ENCODE measurements at regions not wholly inside any gene's neighbourhood (a gene's known extent, or its start where the extent isn't known, plus 50 kb on each side); places are given as distances from the start of the nearest gene placed in this dataset.
A peak's percentile ranks its signal among the peaks of the same experiment; 100 is the strongest.
"Not testable (repeated sequence)": the region's sequence is repeated elsewhere in the genome, so short reads cannot be mapped to it uniquely, and the experiment has no call there.

DNA sequence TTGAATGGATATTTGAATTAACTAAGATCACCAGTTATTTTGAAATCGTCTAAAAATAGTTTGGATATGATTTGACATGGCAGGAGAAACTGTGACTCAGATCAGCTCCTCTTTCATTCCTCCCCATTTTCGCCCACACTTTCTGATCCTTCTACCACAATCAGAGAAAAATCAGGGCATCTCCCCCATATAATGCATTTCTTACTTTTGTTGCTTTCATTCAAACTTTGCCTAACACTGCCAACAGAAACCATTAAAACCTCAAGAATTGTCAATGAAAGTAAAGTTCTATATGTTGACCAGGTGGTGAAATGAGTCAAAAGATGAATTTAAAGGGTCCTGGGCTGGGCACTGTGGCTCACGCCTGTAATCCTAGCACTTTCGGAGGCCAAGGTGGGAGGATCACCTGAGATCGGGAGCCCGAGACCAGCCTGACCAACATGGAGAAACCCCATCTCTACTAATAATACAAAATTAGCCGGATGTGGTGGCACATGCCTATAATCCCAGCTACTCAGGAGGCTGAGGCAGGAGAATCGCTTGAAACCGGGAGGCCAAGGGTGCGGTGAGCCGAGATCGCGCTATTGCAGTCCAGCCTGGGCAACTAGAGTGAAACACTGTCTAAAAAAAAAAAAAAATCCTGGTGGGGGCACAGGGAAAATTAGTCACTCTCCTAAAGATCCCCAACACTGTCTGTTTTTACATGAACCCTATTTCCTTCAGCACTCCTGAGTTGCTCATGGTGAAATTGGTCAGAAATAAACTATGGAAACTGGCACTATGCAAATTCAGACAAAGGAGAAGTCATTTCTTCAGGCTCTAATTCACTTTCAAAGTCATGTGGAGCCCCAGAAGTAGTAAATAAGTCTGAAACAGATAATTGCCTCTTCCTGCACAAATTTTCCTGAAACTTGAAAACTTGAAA is 122.8 kb upstream of the NOCT start:
- no peak for DNase-seq (ENCODE audit: low read depth)

DNA sequence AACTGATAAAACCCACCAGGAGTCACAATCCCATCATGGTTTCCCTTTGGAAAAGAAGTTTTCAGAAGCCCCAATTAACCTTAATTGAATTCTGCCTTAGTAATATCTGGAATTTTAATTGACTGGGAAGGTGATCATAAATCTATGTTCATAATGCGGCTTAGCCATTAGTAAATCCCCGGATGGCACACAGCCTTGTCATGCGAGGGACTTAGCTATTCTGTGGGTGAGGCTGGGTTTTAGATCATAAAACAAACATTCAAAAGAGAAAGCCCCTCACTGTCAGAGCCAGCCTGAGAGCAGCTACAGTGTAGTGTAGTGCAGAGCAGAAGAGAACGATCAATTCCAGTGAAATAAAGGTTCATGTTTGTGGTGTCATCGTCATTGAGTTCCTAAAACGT is 124.0 kb upstream of the NOCT start:
- no peak for DNase-seq (ENCODE audit: low read depth)

- DNase-seq (ENCODE audit: low read depth), result no peak
Measured at GRCh38 chr4:138890891-138891570, 124.5 kb upstream of the NOCT start.

- no peak for DNase-seq (ENCODE audit: low read depth)
Measured at GRCh38 chr4:138889216-138889615, 126.4 kb upstream of the NOCT start.

DNA sequence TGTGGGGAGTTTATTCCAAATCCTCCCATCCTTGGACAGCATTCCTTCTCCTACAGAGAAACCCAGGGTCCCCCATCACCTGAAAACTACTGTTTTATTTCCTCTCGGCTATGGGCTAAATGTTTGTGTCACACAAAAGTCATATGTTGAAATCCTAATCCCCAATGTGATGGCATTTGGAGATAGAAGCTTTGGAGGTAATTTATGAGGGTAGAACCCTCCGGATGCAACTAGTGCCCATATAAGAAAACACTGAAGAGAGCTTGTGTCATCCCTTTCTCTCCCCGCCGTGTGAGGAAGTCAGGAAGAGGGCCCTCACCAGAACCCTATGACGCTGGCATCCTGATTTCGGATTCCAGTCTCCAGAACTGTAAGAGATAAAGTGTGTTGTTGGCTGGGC is 127.8 kb upstream of the NOCT start:
- no peak for DNase-seq (ENCODE audit: low read depth)

DNA sequence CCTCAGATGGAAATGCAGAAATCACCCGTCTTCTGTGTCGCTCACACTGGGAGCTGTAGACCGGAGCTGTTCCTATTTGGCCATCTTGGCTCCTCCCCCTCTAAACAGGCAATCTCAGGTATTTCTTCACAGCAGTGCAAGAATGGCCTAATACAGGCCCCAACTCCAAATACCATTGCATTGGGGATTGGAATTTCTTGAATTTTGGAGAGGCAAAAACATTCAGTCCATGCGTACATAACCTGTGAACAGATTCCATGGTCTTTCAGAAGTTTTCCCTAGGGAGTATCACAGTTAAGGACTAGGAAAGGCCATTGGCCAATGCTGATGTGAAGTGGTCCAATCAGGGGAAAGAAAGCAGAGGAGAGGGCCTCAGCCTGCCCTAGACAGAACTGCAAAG is 128.2 kb upstream of the NOCT start:
- no peak for DNase-seq (ENCODE audit: low read depth)

GRCh38 chr4:138879757-138880156 is 135.8 kb upstream of the NOCT start:
- no peak for DNase-seq (ENCODE audit: low read depth)

DNA sequence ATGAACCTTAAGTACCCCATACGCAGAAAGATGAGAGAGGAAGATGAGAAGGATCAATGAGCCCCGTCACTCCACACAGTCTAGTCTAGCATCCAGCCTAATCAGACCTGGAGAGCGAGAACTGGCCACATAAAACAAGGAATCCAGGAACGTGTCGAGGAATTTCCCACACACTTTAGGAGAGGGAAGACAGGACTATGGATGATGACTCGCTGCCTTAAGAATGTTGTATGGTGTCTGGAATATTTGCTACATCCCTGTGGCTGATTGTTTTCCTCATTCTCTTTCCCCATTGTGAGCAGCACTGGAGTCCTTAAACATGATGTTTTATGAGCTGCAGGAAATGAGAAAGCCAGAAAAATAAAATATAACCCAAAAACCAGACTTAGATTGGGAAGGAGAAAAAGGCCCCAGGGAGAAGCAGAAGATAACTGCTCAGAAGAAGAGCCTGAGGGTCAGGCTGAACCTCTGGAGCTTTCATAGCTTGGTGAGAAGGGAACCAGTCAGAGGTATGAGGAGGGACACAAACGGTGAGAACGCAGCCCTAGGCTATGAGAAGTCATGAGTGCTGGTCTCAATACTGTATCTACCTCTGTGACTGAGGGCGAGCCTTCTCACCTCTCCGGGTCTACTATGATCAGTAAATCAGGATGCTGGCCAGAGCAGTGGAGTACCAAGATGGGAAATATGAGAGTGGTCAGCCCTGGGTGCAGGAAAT is 139.5 kb upstream of the NOCT start:
- DNase-seq (ENCODE audit: low read depth), result no peak

- DNase-seq (ENCODE audit: low read depth), result no peak
Measured at GRCh38 chr4:138871555-138871875, 144.1 kb upstream of the NOCT start.

GRCh38 chr4:138870737-138871554 is 144.6 kb upstream of the NOCT start:
- DNase-seq (ENCODE audit: low read depth), result peak; percentile 11

- DNase-seq (ENCODE audit: low read depth), result no peak
Measured at GRCh38 chr4:138869631-138870030, 145.9 kb upstream of the NOCT start.

GRCh38 chr4:138869165-138869564 is 146.4 kb upstream of the NOCT start:
- no peak for DNase-seq (ENCODE audit: low read depth)

DNA sequence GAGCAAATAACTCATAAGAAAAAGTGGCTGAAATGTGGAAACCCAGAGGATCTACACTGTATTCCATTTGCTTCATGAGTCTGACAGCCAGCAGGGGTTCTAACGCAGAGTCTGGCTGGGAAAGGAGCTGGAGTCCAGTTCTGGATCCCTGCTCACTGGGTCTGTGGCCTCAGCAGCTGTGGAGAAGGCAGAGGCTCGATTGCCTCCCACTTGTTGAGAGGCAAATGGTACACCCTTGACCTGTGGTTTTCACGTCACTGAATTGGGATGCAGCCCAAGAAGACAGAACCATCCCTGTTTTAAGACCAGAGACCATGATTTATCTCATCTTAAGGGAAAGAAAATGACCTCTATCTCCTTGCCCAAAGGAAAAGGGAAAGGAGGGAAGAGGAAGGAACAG is 147.0 kb upstream of the NOCT start:
- DNase-seq (ENCODE audit: low read depth), result no peak

GRCh38 chr4:138867404-138867803 is 148.2 kb upstream of the NOCT start:
- DNase-seq (ENCODE audit: low read depth), result no peak

DNA sequence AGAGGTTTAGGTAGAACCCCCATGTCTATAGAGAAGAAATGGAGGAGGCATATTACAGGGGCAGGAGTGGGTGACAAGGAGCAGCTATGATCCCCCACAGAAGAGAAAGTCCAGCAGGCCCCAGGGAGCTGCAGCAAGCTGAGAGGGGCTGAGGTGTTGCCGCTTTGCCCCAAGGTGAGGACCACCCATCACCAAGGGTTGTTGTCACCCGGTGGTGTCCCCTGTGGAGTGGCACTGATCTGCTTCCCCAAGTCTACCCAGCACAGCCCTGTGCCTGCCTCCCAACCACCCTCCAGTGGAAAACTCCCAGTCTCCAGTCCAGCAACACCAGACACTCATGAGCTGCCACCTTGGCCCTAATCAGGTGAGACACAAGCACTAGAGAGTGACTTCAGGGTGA is 149.3 kb upstream of the NOCT start:
- no peak for DNase-seq (ENCODE audit: low read depth)

DNA sequence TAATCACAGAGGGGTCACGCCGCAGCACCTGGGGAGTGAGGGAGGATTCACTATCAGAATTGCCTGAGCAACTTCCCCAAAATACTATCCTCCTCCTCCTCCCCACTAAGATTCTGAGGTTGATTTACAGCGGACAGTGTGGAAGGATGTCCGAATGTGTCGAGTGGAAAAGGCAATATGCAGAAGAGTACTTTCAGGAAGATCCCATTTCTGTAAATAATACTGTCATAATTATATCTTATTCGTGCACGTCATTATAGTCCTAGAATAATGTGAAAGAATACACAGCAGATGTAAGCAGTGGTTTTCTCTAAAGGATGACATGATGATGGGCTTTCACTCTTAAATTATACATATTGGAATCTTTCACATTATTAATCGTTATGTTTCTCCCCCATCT is 149.8 kb upstream of the NOCT start:
- no peak for DNase-seq (ENCODE audit: low read depth)

DNA sequence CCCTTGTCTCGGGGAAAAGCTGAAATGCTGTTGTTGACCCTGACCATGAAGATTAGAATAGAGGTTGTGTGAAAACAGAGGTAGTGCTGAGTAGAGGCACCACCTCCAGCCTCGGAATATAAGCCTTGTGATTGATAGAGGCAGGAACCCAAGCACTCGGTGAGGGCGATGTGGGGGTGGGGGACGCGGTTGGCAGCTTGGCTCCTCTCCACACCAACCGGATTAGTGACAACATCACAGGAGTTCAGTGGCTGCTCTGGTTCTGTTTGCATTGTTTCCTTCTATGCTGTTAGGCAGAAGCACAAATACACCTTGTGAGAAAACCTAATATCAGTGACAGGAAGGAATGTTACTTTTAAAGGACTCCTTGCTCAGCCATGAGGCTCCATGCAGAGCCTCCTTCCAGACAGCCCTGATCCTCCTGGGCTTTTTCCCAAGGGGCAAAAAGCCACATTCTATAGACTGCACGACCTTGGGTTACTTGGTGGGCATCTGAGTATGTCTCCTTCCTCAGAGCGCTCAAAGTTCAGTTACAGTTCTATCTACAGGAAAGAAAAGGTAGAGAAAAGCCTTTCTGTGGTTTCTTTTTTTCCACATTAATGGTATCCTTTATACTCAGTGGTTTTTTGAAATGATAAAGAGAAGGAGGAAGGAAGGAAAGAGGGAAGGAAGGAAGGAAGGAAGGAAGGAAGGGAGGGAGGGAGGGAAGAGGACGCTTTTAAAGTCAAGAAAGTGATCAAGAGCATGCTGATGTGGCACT is 150.4 kb upstream of the NOCT start:
- no peak for DNase-seq (ENCODE audit: low read depth)

DNA sequence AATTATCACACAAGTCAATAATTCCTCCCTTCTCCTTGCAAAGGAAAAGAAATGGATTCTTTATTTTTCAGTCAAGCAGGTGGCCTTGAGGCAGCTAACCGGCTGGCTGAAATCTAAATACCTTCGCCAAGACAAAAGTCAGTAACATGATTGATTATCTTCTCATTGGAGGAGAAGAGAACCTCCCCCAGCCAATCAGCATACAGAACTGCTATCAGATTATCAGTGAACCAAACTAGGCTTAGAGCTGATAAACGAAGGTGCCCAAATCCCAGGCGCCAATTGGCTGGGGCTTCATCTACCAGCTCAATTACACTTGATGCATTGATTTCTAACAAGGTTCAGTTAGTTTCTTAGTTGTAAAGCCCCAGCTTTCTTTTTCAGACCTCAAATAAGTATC is 152.4 kb upstream of the NOCT start:
- DNase-seq (ENCODE audit: low read depth), result no peak

DNA sequence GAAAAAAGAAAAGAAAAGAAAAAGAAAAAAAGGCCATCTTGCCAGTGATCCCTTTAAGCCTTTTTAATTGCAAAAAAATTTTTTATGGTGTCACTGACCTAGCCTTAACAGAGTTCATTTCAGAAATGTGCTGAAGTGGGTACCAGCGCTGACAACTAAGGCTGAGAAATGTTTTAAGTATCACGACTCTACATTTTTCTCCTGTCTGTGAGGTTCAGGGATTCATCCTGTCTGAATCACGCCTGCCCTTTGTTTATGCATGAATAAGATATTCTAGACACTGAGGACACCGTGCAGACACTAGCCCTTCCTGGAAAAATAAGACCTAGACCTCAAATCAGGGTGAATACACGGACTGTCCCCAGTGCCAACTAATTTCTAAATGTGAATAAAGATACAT is 154.4 kb upstream of the NOCT start:
- DNase-seq (ENCODE audit: low read depth), result no peak

DNA sequence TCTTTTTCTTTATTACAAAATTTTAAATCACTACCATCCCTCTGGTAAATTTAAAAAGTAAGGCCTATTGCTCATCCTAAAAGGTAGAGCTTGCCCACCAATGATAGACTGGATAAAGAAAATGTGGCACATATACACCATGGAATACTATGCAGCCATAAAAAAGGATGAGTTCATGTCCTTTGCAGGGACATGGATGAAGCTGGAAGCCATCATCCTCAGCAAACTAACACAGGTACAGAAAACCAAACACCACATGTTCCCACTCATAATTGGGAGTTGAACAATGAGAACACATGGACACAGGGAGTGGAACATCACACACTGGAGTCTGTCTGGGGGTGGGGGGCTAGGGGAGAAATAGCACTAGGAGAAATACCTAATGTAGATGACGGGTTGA is 155.2 kb upstream of the NOCT start:
- not testable (repeated sequence) for DNase-seq (ENCODE audit: low read depth)

DNA sequence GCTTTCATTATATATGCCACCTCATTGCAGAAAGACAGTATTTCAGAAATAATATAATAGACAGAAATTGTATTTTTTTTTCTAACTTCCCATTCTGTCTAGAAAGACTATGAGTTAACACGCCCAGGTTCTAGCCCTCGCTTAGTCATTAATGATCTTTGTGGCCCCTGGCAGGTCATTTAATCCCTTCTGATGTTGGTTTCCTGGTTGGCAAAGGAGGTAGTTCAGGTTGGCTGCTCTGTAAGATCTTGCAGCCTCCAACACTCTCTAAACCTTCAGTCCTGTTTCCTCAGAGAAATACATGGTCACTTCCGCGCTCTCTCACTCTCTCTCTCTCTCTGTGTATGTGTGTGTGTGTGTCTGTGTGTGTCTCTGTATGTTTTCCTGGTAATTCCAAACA is 156.3 kb upstream of the NOCT start:
- DNase-seq (ENCODE audit: low read depth), result no peak
